DND-41 (cell line): ENCODE measurements at regions not wholly inside any gene's neighbourhood (a gene's known extent, or its start where the extent isn't known, plus 50 kb on each side); places are given as distances from the start of the nearest gene placed in this dataset.

Source experiments
- ATAC-seq: fragments of 200-7000 bp; cut with Tn5 transposase; 3 replicates; pipeline ENCODE4 v1.9.1; 2021; ENCODE audit warnings: low read depth; ENCODE audit not compliant: insufficient read depth
- DNase-seq: peaks from one replicate; pipeline ENCODE4 v3.0.0-alpha.2; 2020
- H2AFZ ChIP-seq: 2 replicates; pipeline ENCODE4 v1.6.0; 2012; ENCODE audit warnings: low read depth, low read length
- H3K27ac ChIP-seq: 2 replicates; pipeline ENCODE4 v1.5.1; 2012; ENCODE audit warnings: low read length, inconsistent platforms
- H3K27me3 ChIP-seq: fragments of 200-600 bp; sonication (generic); 2 replicates; pipeline ENCODE4 v1.6.0; 2012; ENCODE audit warnings: low read length, mild to moderate bottlenecking, inconsistent platforms; ENCODE audit not compliant: insufficient read depth, poor library complexity
- H3K36me3 ChIP-seq: 2 replicates; pipeline ENCODE4 v1.5.1; 2012; ENCODE audit warnings: low read length, inconsistent platforms; ENCODE audit not compliant: insufficient read depth
- H3K4me1 ChIP-seq: 2 replicates; pipeline ENCODE4 v1.5.1; 2012; ENCODE audit warnings: mild to moderate bottlenecking, low read length; ENCODE audit not compliant: insufficient read depth
- H3K4me2 ChIP-seq: 2 replicates; pipeline ENCODE4 v1.6.0; 2012; ENCODE audit warnings: mild to moderate bottlenecking, moderate library complexity, low read length, inconsistent platforms; ENCODE audit not compliant: insufficient read depth
- H3K4me3 ChIP-seq, 2 experiments: fragments of 200-600 bp in 1 of 2; shearing (Covaris generic) in 1 of 2; 2 replicates each; pipeline ENCODE4 v1.5.1; 2012 to 2016; ENCODE audit warnings: inconsistent platforms in 2 of 2, low read length in 2 of 2, mild to moderate bottlenecking in 2 of 2, low read depth in 1 of 2, moderate library complexity in 1 of 2
- H3K79me2 ChIP-seq: 2 replicates; pipeline ENCODE4 v1.6.0; 2012; ENCODE audit warnings: low read length, inconsistent platforms; ENCODE audit not compliant: insufficient read depth
- H3K9ac ChIP-seq: 2 replicates; pipeline ENCODE4 v1.6.0; 2012; ENCODE audit warnings: low read depth, mild to moderate bottlenecking, inconsistent platforms, low read length, moderate library complexity
- H3K9me3 ChIP-seq: 2 replicates; pipeline ENCODE4 v1.5.1; 2012; ENCODE audit warnings: low read length, moderate library complexity, mild to moderate bottlenecking, inconsistent platforms; ENCODE audit not compliant: insufficient read depth, severe bottlenecking
- H4K20me1 ChIP-seq: 2 replicates; pipeline ENCODE4 v1.6.0; 2012; ENCODE audit warnings: low read length; ENCODE audit not compliant: insufficient read depth
- CTCF ChIP-seq: IDR thresholded peaks from 2 replicates; pipeline ENCODE4 v1.5.1; 2012; ENCODE audit warnings: borderline replicate concordance, low read length, moderate library complexity, mild to moderate bottlenecking; ENCODE audit not compliant: poor library complexity, severe bottlenecking; ENCODE audit errors: extremely low read depth
- EZH2 ChIP-seq: IDR thresholded peaks from 3 replicates; pipeline ENCODE4 v1.6.1; 2012; ENCODE audit warnings: borderline replicate concordance, low read depth, mild to moderate bottlenecking, moderate library complexity, low read length, inconsistent platforms; ENCODE audit not compliant: severe bottlenecking

- Histone ChIP-seq H3K4me3 (no peak overlapping the region), H3K27ac (no peak overlapping the region), H3K36me3 (no peaks in the 10 kb centered on the region), H3K79me2 (no peaks in the 10 kb centered on the region), H3K9ac (no peak overlapping the region), H3K4me1 (no peaks in the 10 kb centered on the region), H4K20me1 (no peaks in the 10 kb centered on the region), H3K27me3 (no peaks in the 10 kb centered on the region), H3K4me2 (no peak overlapping the region), H3K9me3 (no peaks in the 10 kb centered on the region), H2AFZ (no peak overlapping the region)
- no peak for TF ChIP-seq EZH2
- no peak for TF ChIP-seq CTCF
- ATAC-seq (no peak), DNase-seq (no peak)
These were observed 189.8 kb downstream of the FGF10 start for GRCh38 chr5:44199408-44199807.

GRCh38 chr5:44189255-44189654, 200.0 kb downstream of the FGF10 start:
- ATAC-seq (no peak), DNase-seq (no peak)
- H3K27me3 ChIP-seq: no peaks in the 10 kb centered on the region

GRCh38 chr5:44187973-44188372, 201.2 kb downstream of the FGF10 start:
- ATAC-seq: no peak
- H4K20me1 ChIP-seq: no peaks in the 10 kb centered on the region
- no peaks in the 10 kb centered on the region for H3K36me3 ChIP-seq
- H3K79me2 ChIP-seq: no peaks in the 10 kb centered on the region
- H3K4me1 ChIP-seq: no peaks in the 10 kb centered on the region
- no peak overlapping the region for H3K27ac ChIP-seq
- no peak overlapping the region for H2AFZ ChIP-seq
- H3K9me3 ChIP-seq: no peaks in the 10 kb centered on the region
- no peak overlapping the region for H3K9ac ChIP-seq
- no peak for DNase-seq
- no peaks in the 10 kb centered on the region for H3K27me3 ChIP-seq
- no peak overlapping the region for H3K4me3 ChIP-seq
- TF ChIP-seq EZH2 (no peak), CTCF (no peak)
- H3K4me2 ChIP-seq: no peak overlapping the region

More at GRCh38 chr5:44189255-44189654, 200.0 kb downstream of the FGF10 start:
- no peak overlapping the region for H3K27ac ChIP-seq
- no peak overlapping the region for H3K4me3 ChIP-seq
- H3K4me1 ChIP-seq: no peaks in the 10 kb centered on the region
- no peaks in the 10 kb centered on the region for H4K20me1 ChIP-seq
- no peaks in the 10 kb centered on the region for H3K36me3 ChIP-seq
- no peaks in the 10 kb centered on the region for H3K79me2 ChIP-seq
- no peak overlapping the region for H2AFZ ChIP-seq
- no peak overlapping the region for H3K4me2 ChIP-seq
- TF ChIP-seq CTCF (no peak), EZH2 (no peak)
- no peak overlapping the region for H3K9ac ChIP-seq
- no peaks in the 10 kb centered on the region for H3K9me3 ChIP-seq

- no peak for DNase-seq
- H3K4me1 ChIP-seq: no peaks in the 10 kb centered on the region
- no peak overlapping the region for H3K9ac ChIP-seq
- no peak overlapping the region for H2AFZ ChIP-seq
- H3K4me2 ChIP-seq: no peak overlapping the region
- no peak overlapping the region for H3K4me3 ChIP-seq
- no peaks in the 10 kb centered on the region for H4K20me1 ChIP-seq
- TF ChIP-seq CTCF (no peak), EZH2 (no peak)
- no peaks in the 10 kb centered on the region for H3K36me3 ChIP-seq
- ATAC-seq: no peak
- no peaks in the 10 kb centered on the region for H3K79me2 ChIP-seq
- H3K27me3 ChIP-seq: no peaks in the 10 kb centered on the region
- no peak overlapping the region for H3K27ac ChIP-seq
- no peaks in the 10 kb centered on the region for H3K9me3 ChIP-seq
These were observed 205.5 kb downstream of the FGF10 start for GRCh38 chr5:44183753-44184152.
